Uterus (tissue), 2 donors: ENCODE measurements at regions not wholly inside any gene's neighbourhood (a gene's known extent, or its start where the extent isn't known, plus 50 kb on each side); places are given as distances from the start of the nearest gene placed in this dataset.

Source experiments
- CTCF ChIP-seq, 4 experiments: fragments of 200-600 bp in 2 of 4; fragments of 450-650 bp in 2 of 4; sonication (generic) in 2 of 4; IDR thresholded peaks; one replicate each; pipeline ENCODE4 v1.5.1; 2016 to 2019; ENCODE audit warnings: antibody characterized with exemption in 4 of 4, mild to moderate bottlenecking in 2 of 4, moderate library complexity in 1 of 4
- POLR2A ChIP-seq, 2 donors: fragments of 450-650 bp; IDR thresholded peaks; one replicate each; pipeline ENCODE4 v1.6.1; 2016; ENCODE audit warnings: antibody characterized with exemption in 2 of 2, mild to moderate bottlenecking in 1 of 2, moderate library complexity in 1 of 2

- TF ChIP-seq CTCF (IDR thresholded peaks at IDR 0.05) (no peak), POLR2A (IDR thresholded peaks at IDR 0.05) (no peak)
These were observed 363.4 kb downstream of the DNAH5 start for GRCh38 chr5:13581132-13581531.
